ENCODE measurements at regions not wholly inside any gene's neighbourhood (a gene's known extent, or its start where the extent isn't known, plus 50 kb on each side); places are given as distances from the start of the nearest gene placed in this dataset.
A peak's percentile ranks its signal among the peaks of the same experiment; 100 is the strongest.

GRCh38 chr2:17387591-17387990 is 130.6 kb downstream of the RAD51AP2 start:
- Histone ChIP-seq H3K79me2 (replicated peaks; ENCODE audit: insufficient read depth, low read length) (no peaks in the 10 kb centered on the region), H4K20me1 (ENCODE audit: insufficient read depth) (no peaks in the 10 kb centered on the region), H3F3A (ENCODE audit: insufficient read depth, low read length, poor library complexity, severe bottlenecking) (no peaks in the 10 kb centered on the region), H3K4me2 (ENCODE audit: low read length) (no peak overlapping the region), H3K9ac (ENCODE audit: low read length) (no peak overlapping the region), H3K27ac (ENCODE audit: low read length) (peak overlapping the region; percentile 23), H3K9me3 (ENCODE audit: low read length) (no peaks in the 10 kb centered on the region), H3K27me3 (ENCODE audit: insufficient read depth, low read depth, low read length) (no peaks in the 10 kb centered on the region), H3K9me2 (ENCODE audit: insufficient read depth, low read length) (no peaks in the 10 kb centered on the region), H3K36me3 (ENCODE audit: insufficient read depth, low read length) (no peaks in the 10 kb centered on the region), H3K4me3 (ENCODE audit: low read length) (no peak overlapping the region), H2AFZ (ENCODE audit: low read depth, low read length) (no peak overlapping the region)
- no peak for TF ChIP-seq POLR2AphosphoS5 (IDR thresholded peaks at IDR 0.05)
- no peak for TF ChIP-seq RAD21 (conservative IDR thresholded peaks at IDR 0.05)
- no peak for TF ChIP-seq EZH2 (IDR thresholded peaks at IDR 0.05; ENCODE audit: borderline replicate concordance, insufficient read depth, low read length, poor library complexity, severe bottlenecking)
- no peak for TF ChIP-seq EP300 (conservative IDR thresholded peaks at IDR 0.05; ENCODE audit: poor library complexity, severe bottlenecking)
- TF ChIP-seq, protein P1, sequence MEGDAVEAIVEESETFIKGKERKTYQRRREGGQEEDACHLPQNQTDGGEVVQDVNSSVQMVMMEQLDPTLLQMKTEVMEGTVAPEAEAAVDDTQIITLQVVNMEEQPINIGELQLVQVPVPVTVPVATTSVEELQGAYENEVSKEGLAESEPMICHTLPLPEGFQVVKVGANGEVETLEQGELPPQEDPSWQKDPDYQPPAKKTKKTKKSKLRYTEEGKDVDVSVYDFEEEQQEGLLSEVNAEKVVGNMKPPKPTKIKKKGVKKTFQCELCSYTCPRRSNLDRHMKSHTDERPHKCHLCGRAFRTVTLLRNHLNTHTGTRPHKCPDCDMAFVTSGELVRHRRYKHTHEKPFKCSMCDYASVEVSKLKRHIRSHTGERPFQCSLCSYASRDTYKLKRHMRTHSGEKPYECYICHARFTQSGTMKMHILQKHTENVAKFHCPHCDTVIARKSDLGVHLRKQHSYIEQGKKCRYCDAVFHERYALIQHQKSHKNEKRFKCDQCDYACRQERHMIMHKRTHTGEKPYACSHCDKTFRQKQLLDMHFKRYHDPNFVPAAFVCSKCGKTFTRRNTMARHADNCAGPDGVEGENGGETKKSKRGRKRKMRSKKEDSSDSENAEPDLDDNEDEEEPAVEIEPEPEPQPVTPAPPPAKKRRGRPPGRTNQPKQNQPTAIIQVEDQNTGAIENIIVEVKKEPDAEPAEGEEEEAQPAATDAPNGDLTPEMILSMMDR (IDR thresholded peaks at IDR 0.05; ENCODE audit: poor library complexity, severe bottlenecking), result no peak
- TF ChIP-seq MXI1 (conservative IDR thresholded peaks at IDR 0.05; ENCODE audit: poor library complexity, severe bottlenecking), result no peak
- TF ChIP-seq TAF1 (IDR thresholded peaks at IDR 0.05; ENCODE audit: low read depth), result no peak
- TF ChIP-seq REST (IDR thresholded peaks at IDR 0.05; ENCODE audit: borderline replicate concordance), result no peak
- TF ChIP-seq SMC3 (conservative IDR thresholded peaks at IDR 0.05; ENCODE audit: poor library complexity), result no peak

- no peaks in the 10 kb centered on the region for H4K20me1 ChIP-seq (ENCODE audit: insufficient read depth)
- no peak for TF ChIP-seq POLR2AphosphoS5 (IDR thresholded peaks at IDR 0.05)
- TF ChIP-seq MXI1 (conservative IDR thresholded peaks at IDR 0.05; ENCODE audit: poor library complexity, severe bottlenecking), result no peak
- TF ChIP-seq TAF1 (IDR thresholded peaks at IDR 0.05; ENCODE audit: low read depth), result no peak
- no peak for TF ChIP-seq RAD21 (conservative IDR thresholded peaks at IDR 0.05)
- TF ChIP-seq EP300 (conservative IDR thresholded peaks at IDR 0.05; ENCODE audit: poor library complexity, severe bottlenecking), result no peak
- TF ChIP-seq EZH2 (IDR thresholded peaks at IDR 0.05; ENCODE audit: borderline replicate concordance, insufficient read depth, low read length, poor library complexity, severe bottlenecking), result no peak
- TF ChIP-seq REST (IDR thresholded peaks at IDR 0.05; ENCODE audit: borderline replicate concordance), result no peak
- TF ChIP-seq, protein P1 (IDR thresholded peaks at IDR 0.05; ENCODE audit: poor library complexity, severe bottlenecking), result no peak
- no peak for TF ChIP-seq SMC3 (conservative IDR thresholded peaks at IDR 0.05; ENCODE audit: poor library complexity)
- no peak overlapping the region for H2AFZ ChIP-seq (ENCODE audit: low read depth, low read length)
- no peaks in the 10 kb centered on the region for H3K36me3 ChIP-seq (ENCODE audit: insufficient read depth, low read length)
- no peak overlapping the region for H3K9ac ChIP-seq (ENCODE audit: low read length)
- H3K4me2 ChIP-seq (ENCODE audit: low read length), result no peak overlapping the region
- no peaks in the 10 kb centered on the region for H3F3A ChIP-seq (ENCODE audit: insufficient read depth, low read length, poor library complexity, severe bottlenecking)
- H3K27ac ChIP-seq (ENCODE audit: low read length), result no peak overlapping the region
- no peaks in the 10 kb centered on the region for H3K79me2 ChIP-seq (replicated peaks; ENCODE audit: insufficient read depth, low read length)
- H3K4me3 ChIP-seq (ENCODE audit: low read length), result no peak overlapping the region
- no peaks in the 10 kb centered on the region for H3K9me2 ChIP-seq (ENCODE audit: insufficient read depth, low read length)
- H3K27me3 ChIP-seq (ENCODE audit: insufficient read depth, low read depth, low read length), result no peaks in the 10 kb centered on the region
- no peaks in the 10 kb centered on the region for H3K9me3 ChIP-seq (ENCODE audit: low read length)
These were observed 131.5 kb downstream of the RAD51AP2 start for GRCh38 chr2:17386771-17387170.

All from neural cell (in vitro differentiated cells).